Suppressor macrophage treated with lipopolysaccharide for 1 hour (primary cell): ENCODE measurements at regions not wholly inside any gene's neighbourhood (a gene's known extent, or its start where the extent isn't known, plus 50 kb on each side); places are given as distances from the start of the nearest gene placed in this dataset.

Experiments used
- DNase-seq, 3 donors: peaks; one replicate each; pipeline ENCODE4 v3.0.0-alpha.2; 2020 to 2022

GRCh38 chr20:24872291-24873024 is 76.6 kb upstream of the CST7 start:
- DNase-seq: no peak

- DNase-seq: no peak
Measured at GRCh38 chr20:24873025-24873620, 75.9 kb upstream of the CST7 start.

GRCh38 chr20:24875078-24875477 is 74.0 kb upstream of the CST7 start:
- no peak for DNase-seq

GRCh38 chr20:24877652-24878051 is 71.4 kb upstream of the CST7 start:
- no peak for DNase-seq

GRCh38 chr20:24878657-24879056 is 70.4 kb upstream of the CST7 start:
- DNase-seq: no peak

- DNase-seq: no peak
Measured at GRCh38 chr20:24879875-24880274, 69.2 kb upstream of the CST7 start.

- DNase-seq: no peak
Measured at GRCh38 chr20:24880356-24880755, 68.7 kb upstream of the CST7 start.

- no peak for DNase-seq
Measured at GRCh38 chr20:24890286-24890685, 58.8 kb upstream of the CST7 start.

- DNase-seq: no peak
Measured at GRCh38 chr20:24891546-24892393, 57.3 kb upstream of the CST7 start.

GRCh38 chr20:24892522-24892921 is 56.5 kb upstream of the CST7 start:
- no peak for DNase-seq

GRCh38 chr20:24892931-24893330 is 56.1 kb upstream of the CST7 start:
- no peak for DNase-seq

GRCh38 chr20:24894488-24894887 is 54.6 kb upstream of the CST7 start:
- no peak for DNase-seq

GRCh38 chr20:24894967-24895366 is 54.1 kb upstream of the CST7 start:
- no peak for DNase-seq

GRCh38 chr20:24895431-24895830 is 53.6 kb upstream of the CST7 start:
- DNase-seq: peak; percentile 55 to 72 (median 63)

- DNase-seq: no peak
Measured at GRCh38 chr20:24895898-24896658, 53.0 kb upstream of the CST7 start.

GRCh38 chr20:24896984-24897383 is 52.1 kb upstream of the CST7 start:
- DNase-seq: no peak

- DNase-seq: no peak
Measured at GRCh38 chr20:24897974-24898373, 51.1 kb upstream of the CST7 start.

GRCh38 chr20:24899153-24899552 is 49.9 kb upstream of the CST7 start:
- DNase-seq: no peak
